Mammary epithelial cell (primary cell): ENCODE measurements at regions not wholly inside any gene's neighbourhood (a gene's known extent, or its start where the extent isn't known, plus 50 kb on each side); places are given as distances from the start of the nearest gene placed in this dataset.

ENCODE experiments used
- EZH2 ChIP-seq: IDR thresholded peaks from 2 replicates; pipeline ENCODE4 v1.6.1; 2012; ENCODE audit warnings: low read length, inconsistent platforms, borderline replicate concordance
- TF ChIP-seq, protein P1 (sequence below), 2 donors: IDR thresholded peaks in 1 of 2; conservative IDR thresholded peaks in 1 of 2; 2 replicates each; pipeline ENCODE4 v1.5.1; 2011 to 2012; ENCODE audit warnings: inconsistent platforms in 2 of 2, low read length in 2 of 2, mild to moderate bottlenecking in 2 of 2, control low read depth in 1 of 2, low read depth in 1 of 2; ENCODE audit not compliant: insufficient read depth in 1 of 2; ENCODE audit errors: extremely low read depth in 1 of 2

GRCh38 chrX:44035571-44035970 lies 62.4 kb upstream of the NDP start:
- TF ChIP-seq, protein P1, sequence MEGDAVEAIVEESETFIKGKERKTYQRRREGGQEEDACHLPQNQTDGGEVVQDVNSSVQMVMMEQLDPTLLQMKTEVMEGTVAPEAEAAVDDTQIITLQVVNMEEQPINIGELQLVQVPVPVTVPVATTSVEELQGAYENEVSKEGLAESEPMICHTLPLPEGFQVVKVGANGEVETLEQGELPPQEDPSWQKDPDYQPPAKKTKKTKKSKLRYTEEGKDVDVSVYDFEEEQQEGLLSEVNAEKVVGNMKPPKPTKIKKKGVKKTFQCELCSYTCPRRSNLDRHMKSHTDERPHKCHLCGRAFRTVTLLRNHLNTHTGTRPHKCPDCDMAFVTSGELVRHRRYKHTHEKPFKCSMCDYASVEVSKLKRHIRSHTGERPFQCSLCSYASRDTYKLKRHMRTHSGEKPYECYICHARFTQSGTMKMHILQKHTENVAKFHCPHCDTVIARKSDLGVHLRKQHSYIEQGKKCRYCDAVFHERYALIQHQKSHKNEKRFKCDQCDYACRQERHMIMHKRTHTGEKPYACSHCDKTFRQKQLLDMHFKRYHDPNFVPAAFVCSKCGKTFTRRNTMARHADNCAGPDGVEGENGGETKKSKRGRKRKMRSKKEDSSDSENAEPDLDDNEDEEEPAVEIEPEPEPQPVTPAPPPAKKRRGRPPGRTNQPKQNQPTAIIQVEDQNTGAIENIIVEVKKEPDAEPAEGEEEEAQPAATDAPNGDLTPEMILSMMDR (conservative IDR thresholded peaks at IDR 0.05 in 1 of 2, IDR thresholded peaks at IDR 0.05 in 1 of 2; ENCODE audit: extremely low read depth in 1 of 2, insufficient read depth in 1 of 2, low read depth in 1 of 2, low read length in 2 of 2), result no peak
- no peak for TF ChIP-seq EZH2
